ENCODE measurements at regions not wholly inside any gene's neighbourhood (a gene's known extent, or its start where the extent isn't known, plus 50 kb on each side); places are given as distances from the start of the nearest gene placed in this dataset.
"Not testable (repeated sequence)": the region's sequence is repeated elsewhere in the genome, so short reads cannot be mapped to it uniquely, and the experiment has no call there.

DNA sequence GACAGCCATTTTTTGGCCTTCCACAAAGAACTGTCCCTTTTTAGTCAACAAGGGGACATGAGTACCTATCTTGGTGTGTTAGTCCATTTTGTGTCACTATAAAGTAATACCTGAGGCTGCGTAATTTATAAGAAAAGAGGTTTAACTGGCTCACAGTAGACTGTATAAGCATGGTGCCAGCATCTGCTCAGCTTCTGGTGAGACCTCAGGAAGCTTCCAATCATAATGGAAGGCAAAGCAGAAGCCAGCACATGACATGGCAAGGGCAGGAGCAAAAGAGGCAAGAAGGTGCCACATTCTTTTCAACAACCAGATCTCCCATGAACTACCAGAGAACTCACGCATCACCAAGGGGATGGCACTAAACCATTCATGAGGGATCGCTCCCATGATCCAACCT is 66.1 kb upstream of the VGLL4 start:
- ATAC-seq: no peak
- TF ChIP-seq ZNF565 (CRISPR knock-in tag; conservative IDR thresholded peaks at IDR 0.05; ENCODE audit: low read depth) (no peak), ISL1 (CRISPR knock-in tag; IDR thresholded peaks at IDR 0.05) (no peak), ESRRG (CRISPR knock-in tag; IDR thresholded peaks at IDR 0.05) (no peak), GLIS3 (CRISPR knock-in tag; IDR thresholded peaks at IDR 0.05) (no peak), TOX (CRISPR knock-in tag; IDR thresholded peaks at IDR 0.05; ENCODE audit: borderline replicate concordance) (no peak)
- TF ChIP-seq, protein P1, sequence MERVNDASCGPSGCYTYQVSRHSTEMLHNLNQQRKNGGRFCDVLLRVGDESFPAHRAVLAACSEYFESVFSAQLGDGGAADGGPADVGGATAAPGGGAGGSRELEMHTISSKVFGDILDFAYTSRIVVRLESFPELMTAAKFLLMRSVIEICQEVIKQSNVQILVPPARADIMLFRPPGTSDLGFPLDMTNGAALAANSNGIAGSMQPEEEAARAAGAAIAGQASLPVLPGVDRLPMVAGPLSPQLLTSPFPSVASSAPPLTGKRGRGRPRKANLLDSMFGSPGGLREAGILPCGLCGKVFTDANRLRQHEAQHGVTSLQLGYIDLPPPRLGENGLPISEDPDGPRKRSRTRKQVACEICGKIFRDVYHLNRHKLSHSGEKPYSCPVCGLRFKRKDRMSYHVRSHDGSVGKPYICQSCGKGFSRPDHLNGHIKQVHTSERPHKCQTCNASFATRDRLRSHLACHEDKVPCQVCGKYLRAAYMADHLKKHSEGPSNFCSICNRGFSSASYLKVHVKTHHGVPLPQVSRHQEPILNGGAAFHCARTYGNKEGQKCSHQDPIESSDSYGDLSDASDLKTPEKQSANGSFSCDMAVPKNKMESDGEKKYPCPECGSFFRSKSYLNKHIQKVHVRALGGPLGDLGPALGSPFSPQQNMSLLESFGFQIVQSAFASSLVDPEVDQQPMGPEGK (CRISPR knock-in tag; IDR thresholded peaks at IDR 0.05; ENCODE audit: borderline replicate concordance): no peak

DNA sequence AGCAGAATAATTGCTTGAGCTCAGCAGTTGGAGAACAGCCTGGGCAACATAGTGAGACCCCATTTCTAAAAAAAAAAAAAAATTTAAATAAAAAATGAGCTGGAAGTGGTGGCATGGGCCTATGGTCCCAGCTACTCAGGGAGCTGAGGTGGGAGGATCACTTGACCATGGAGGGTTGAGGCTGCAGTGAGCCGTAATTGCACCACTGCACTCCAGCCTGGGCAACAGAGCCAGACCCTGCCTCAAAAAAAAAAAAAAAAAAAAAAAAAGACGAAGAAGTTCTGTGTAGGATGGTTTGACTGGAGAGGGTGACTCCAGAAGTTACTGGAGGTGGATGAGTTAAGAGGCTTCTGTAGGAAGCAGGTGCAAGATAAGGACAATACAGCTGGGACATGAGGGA is 63.4 kb upstream of the VGLL4 start:
- ATAC-seq: not testable (repeated sequence)

DNA sequence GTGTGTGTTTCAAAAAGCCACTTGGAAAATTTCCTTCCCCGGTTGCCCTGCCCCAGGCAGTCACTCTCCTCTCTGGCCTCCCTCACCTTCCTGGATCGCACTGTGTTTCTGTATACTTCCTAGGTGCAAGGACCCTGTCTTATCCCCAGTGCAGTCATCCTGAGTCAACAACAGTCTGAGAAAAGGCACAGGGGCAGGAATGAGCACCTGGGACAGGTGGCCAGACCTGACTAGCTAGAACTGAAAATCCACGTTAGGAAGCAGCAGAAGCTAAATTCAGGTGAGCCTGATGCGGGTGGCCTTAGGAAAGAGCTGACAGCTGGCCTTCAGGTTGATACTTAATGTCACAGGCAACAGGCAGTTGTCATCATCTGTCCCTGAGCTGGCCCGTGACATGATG is 62.9 kb upstream of the VGLL4 start:
- TF ChIP-seq OSR1 (CRISPR knock-in tag; IDR thresholded peaks at IDR 0.05) (no peak), ARNTL (CRISPR knock-in tag; IDR thresholded peaks at IDR 0.05; ENCODE audit: borderline replicate concordance, low read depth) (no peak), PPARA (CRISPR knock-in tag; IDR thresholded peaks at IDR 0.05; ENCODE audit: borderline replicate concordance) (no peak), ZFP3 (CRISPR knock-in tag; IDR thresholded peaks at IDR 0.05) (no peak), ZC3H10 (CRISPR knock-in tag; IDR thresholded peaks at IDR 0.05) (no peak), BACH2 (CRISPR knock-in tag; IDR thresholded peaks at IDR 0.05; ENCODE audit: borderline replicate concordance) (no peak), RARB (CRISPR knock-in tag; IDR thresholded peaks at IDR 0.05) (no peak)
- TF ChIP-seq, protein P2, sequence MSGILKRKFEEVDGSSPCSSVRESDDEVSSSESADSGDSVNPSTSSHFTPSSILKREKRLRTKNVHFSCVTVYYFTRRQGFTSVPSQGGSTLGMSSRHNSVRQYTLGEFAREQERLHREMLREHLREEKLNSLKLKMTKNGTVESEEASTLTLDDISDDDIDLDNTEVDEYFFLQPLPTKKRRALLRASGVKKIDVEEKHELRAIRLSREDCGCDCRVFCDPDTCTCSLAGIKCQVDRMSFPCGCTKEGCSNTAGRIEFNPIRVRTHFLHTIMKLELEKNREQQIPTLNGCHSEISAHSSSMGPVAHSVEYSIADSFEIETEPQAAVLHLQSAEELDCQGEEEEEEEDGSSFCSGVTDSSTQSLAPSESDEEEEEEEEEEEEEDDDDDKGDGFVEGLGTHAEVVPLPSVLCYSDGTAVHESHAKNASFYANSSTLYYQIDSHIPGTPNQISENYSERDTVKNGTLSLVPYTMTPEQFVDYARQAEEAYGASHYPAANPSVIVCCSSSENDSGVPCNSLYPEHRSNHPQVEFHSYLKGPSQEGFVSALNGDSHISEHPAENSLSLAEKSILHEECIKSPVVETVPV (CRISPR knock-in tag; IDR thresholded peaks at IDR 0.05): no peak
- TF ChIP-seq, protein P3, sequence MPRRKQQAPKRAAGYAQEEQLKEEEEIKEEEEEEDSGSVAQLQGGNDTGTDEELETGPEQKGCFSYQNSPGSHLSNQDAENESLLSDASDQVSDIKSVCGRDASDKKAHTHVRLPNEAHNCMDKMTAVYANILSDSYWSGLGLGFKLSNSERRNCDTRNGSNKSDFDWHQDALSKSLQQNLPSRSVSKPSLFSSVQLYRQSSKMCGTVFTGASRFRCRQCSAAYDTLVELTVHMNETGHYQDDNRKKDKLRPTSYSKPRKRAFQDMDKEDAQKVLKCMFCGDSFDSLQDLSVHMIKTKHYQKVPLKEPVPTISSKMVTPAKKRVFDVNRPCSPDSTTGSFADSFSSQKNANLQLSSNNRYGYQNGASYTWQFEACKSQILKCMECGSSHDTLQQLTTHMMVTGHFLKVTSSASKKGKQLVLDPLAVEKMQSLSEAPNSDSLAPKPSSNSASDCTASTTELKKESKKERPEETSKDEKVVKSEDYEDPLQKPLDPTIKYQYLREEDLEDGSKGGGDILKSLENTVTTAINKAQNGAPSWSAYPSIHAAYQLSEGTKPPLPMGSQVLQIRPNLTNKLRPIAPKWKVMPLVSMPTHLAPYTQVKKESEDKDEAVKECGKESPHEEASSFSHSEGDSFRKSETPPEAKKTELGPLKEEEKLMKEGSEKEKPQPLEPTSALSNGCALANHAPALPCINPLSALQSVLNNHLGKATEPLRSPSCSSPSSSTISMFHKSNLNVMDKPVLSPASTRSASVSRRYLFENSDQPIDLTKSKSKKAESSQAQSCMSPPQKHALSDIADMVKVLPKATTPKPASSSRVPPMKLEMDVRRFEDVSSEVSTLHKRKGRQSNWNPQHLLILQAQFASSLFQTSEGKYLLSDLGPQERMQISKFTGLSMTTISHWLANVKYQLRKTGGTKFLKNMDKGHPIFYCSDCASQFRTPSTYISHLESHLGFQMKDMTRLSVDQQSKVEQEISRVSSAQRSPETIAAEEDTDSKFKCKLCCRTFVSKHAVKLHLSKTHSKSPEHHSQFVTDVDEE (CRISPR knock-in tag; IDR thresholded peaks at IDR 0.05): no peak
- no peak for ATAC-seq

DNA sequence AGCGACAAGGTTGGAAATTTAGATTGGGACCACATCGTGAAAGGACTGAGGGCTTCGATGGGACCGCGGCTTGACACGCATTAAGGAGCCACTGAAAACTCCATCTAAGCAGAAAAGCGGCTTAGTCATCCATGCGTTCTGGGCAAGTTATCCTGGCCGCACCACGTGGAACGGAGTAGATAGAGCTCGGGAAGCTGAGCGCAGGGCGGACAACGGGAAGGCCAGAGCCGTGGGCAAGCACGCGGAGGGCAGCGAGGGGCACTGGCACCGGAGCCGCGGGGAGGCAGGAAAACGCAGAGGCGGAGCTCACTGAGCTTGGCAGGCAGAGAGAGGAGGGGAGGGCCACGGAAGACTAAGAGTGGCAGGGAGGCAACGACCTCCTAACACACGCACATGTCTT is 61.3 kb upstream of the VGLL4 start:
- ATAC-seq: no peak
- TF ChIP-seq ZNF70 (CRISPR knock-in tag; IDR thresholded peaks at IDR 0.05) (no peak), CSDC2 (CRISPR knock-in tag; IDR thresholded peaks at IDR 0.05) (no peak), ZFP3 (CRISPR knock-in tag; IDR thresholded peaks at IDR 0.05) (no peak), ZNF565 (CRISPR knock-in tag; conservative IDR thresholded peaks at IDR 0.05; ENCODE audit: low read depth) (no peak), ZNF8 (CRISPR knock-in tag; IDR thresholded peaks at IDR 0.05) (no peak), TOX (CRISPR knock-in tag; IDR thresholded peaks at IDR 0.05; ENCODE audit: borderline replicate concordance) (no peak), RARB (CRISPR knock-in tag; IDR thresholded peaks at IDR 0.05) (no peak), ISL1 (CRISPR knock-in tag; IDR thresholded peaks at IDR 0.05) (no peak), ZC3H10 (CRISPR knock-in tag; IDR thresholded peaks at IDR 0.05) (no peak), GLIS3 (CRISPR knock-in tag; IDR thresholded peaks at IDR 0.05) (no peak), TCF4 (CRISPR knock-in tag; IDR thresholded peaks at IDR 0.05; ENCODE audit: borderline replicate concordance) (no peak), ZFP30 (CRISPR knock-in tag; IDR thresholded peaks at IDR 0.05) (no peak), BACH2 (CRISPR knock-in tag; IDR thresholded peaks at IDR 0.05; ENCODE audit: borderline replicate concordance) (no peak), SNAI2 (CRISPR knock-in tag; IDR thresholded peaks at IDR 0.05) (no peak), PPARA (CRISPR knock-in tag; IDR thresholded peaks at IDR 0.05; ENCODE audit: borderline replicate concordance) (no peak)
- TF ChIP-seq, protein P1 (CRISPR knock-in tag; IDR thresholded peaks at IDR 0.05; ENCODE audit: borderline replicate concordance): no peak
- TF ChIP-seq, protein P3 (CRISPR knock-in tag; IDR thresholded peaks at IDR 0.05): no peak
